ENCODE measurements at regions not wholly inside any gene's neighbourhood (a gene's known extent, or its start where the extent isn't known, plus 50 kb on each side); places are given as distances from the start of the nearest gene placed in this dataset.

- H3K4me3 ChIP-seq (replicated peaks in 1 of 3): no peak overlapping the region
- H3K4me1 ChIP-seq: peaks cover 35 to 52% of the 10 kb centered on the region in 2 donors
- no peak for DNase-seq
- H3K36me3 ChIP-seq: no peaks in the 10 kb centered on the region
- H3K27ac ChIP-seq: peak overlapping the region in 2 of 3 donors; percentile 99
- TF ChIP-seq CTCF (IDR thresholded peaks at IDR 0.05) (no peak), POLR2A (IDR thresholded peaks at IDR 0.05) (no peak)
- intact Hi-C loops (cut with DNase I): loop anchor here (5.0 kb wide), 1 partner anchor 96 kb away; the partner anchor contains the start of gene ZMIZ1
- no peaks in the 10 kb centered on the region for H3K9me3 ChIP-seq
- WGBS, 2 donors: 99% methylated on average over 5 of the region's 5 CpGs
- no peaks in the 10 kb centered on the region for H3K27me3 ChIP-seq
Observed at GRCh38 chr10:78971094-78971682, 97.6 kb upstream of the ZMIZ1 start.

- TF ChIP-seq POLR2A (IDR thresholded peaks at IDR 0.05) (peak in 1 of 2 donors; percentile 40), CTCF (IDR thresholded peaks at IDR 0.05) (no peak)
- H3K27me3 ChIP-seq: no peaks in the 10 kb centered on the region
- intact Hi-C loops (cut with DNase I): loop anchor here (5.0 kb wide), 1 partner anchor 95 kb away; the partner anchor contains the start of gene ZMIZ1
- H3K27ac ChIP-seq: peak overlapping the region; percentile 99
- no peak overlapping the region for H3K4me3 ChIP-seq (replicated peaks in 1 of 3)
- 30 to 44% methylated on average over 4 to 6 of the region's 11 CpGs for WGBS, 2 donors
- H3K36me3 ChIP-seq: no peaks in the 10 kb centered on the region
- peak; percentile 85 to 90 for DNase-seq
- H3K4me1 ChIP-seq: peaks cover 38 to 56% of the 10 kb centered on the region in 2 donors
- no peaks in the 10 kb centered on the region for H3K9me3 ChIP-seq
Observed at GRCh38 chr10:78972160-78972946, 96.4 kb upstream of the ZMIZ1 start.

GRCh38 chr10:78972947-78973900 lies 95.5 kb upstream of the ZMIZ1 start:
- intact Hi-C loops (cut with DNase I): loop anchor here (5.0 kb wide), 1 partner anchor 94 kb away; the partner anchor contains the start of gene ZMIZ1
- Histone ChIP-seq H3K36me3 (no peaks in the 10 kb centered on the region), H3K27ac (peak overlapping the region; percentile 99), H3K4me1 (peaks cover 44 to 57% of the 10 kb centered on the region in 2 donors), H3K9me3 (no peaks in the 10 kb centered on the region), H3K4me3 (replicated peaks in 1 of 3) (peak overlapping the region in 1 of 3 donors; percentile 31), H3K27me3 (no peaks in the 10 kb centered on the region)
- DNase-seq: peak; percentile 79 to 82
- peak in 1 of 2 donors; percentile 74 for TF ChIP-seq POLR2A (IDR thresholded peaks at IDR 0.05)
- peak in 1 of 6 experiments; percentile 9 for TF ChIP-seq CTCF (IDR thresholded peaks at IDR 0.05)
- WGBS, 2 donors: 12 to 29% methylated on average over 4 to 27 of the region's 49 CpGs

GRCh38 chr10:78973901-78974616 lies 94.7 kb upstream of the ZMIZ1 start:
- peak; percentile 91 for DNase-seq
- 0 to 1% methylated on average over 6 to 19 of the region's 42 CpGs for WGBS, 2 donors
- Histone ChIP-seq H3K27ac (peak overlapping the region; percentile 99), H3K27me3 (no peaks in the 10 kb centered on the region), H3K4me1 (peaks cover 50 to 57% of the 10 kb centered on the region in 2 donors), H3K4me3 (replicated peaks in 1 of 3) (peak overlapping the region in 1 of 3 donors; percentile 31), H3K9me3 (no peaks in the 10 kb centered on the region), H3K36me3 (no peaks in the 10 kb centered on the region)
- TF ChIP-seq CTCF (IDR thresholded peaks at IDR 0.05) (no peak), POLR2A (IDR thresholded peaks at IDR 0.05) (peak in 1 of 2 donors; percentile 24)
- intact Hi-C loops (cut with DNase I): loop anchor here (5.0 kb wide), 1 partner anchor 93 kb away; the partner anchor contains the start of gene ZMIZ1

Data from thyroid gland (tissue), 4 donors.